Osteoblast (primary cell): ENCODE measurements at regions not wholly inside any gene's neighbourhood (a gene's known extent, or its start where the extent isn't known, plus 50 kb on each side); places are given as distances from the start of the nearest gene placed in this dataset.
A peak's percentile ranks its signal among the peaks of the same experiment; 100 is the strongest.

Source experiments
- DNase-seq: peaks from one replicate; pipeline ENCODE4 v3.0.0; 2011; ENCODE audit warnings: low spot score, mixed read lengths; ENCODE audit not compliant: insufficient read length; ENCODE audit errors: missing footprints
- H2AFZ ChIP-seq: 2 replicates; pipeline ENCODE4 v1.6.0; 2011; ENCODE audit warnings: mild to moderate bottlenecking, low read length
- H3K27ac ChIP-seq: 2 replicates; pipeline ENCODE4 v1.5.1; 2011; ENCODE audit warnings: mild to moderate bottlenecking, low read depth, low read length, moderate library complexity
- H3K27me3 ChIP-seq: 2 replicates; pipeline ENCODE4 v1.6.0; 2012; ENCODE audit warnings: mild to moderate bottlenecking, control low read depth, inconsistent platforms, low read length, moderate library complexity; ENCODE audit not compliant: insufficient read depth
- H3K36me3 ChIP-seq: 2 replicates; pipeline ENCODE4 v1.5.1; 2011; ENCODE audit warnings: mild to moderate bottlenecking, low read length, control low read depth, moderate library complexity; ENCODE audit not compliant: insufficient read depth
- H3K4me1 ChIP-seq: 2 replicates; pipeline ENCODE4 v1.5.1; 2011; ENCODE audit warnings: mild to moderate bottlenecking, low read length, control low read depth, moderate library complexity; ENCODE audit not compliant: insufficient read depth
- H3K4me2 ChIP-seq: 2 replicates; pipeline ENCODE4 v1.6.0; 2011; ENCODE audit warnings: mild to moderate bottlenecking, low read length; ENCODE audit not compliant: insufficient read depth
- H3K4me3 ChIP-seq: fragments of 200-600 bp; sonication (generic); 3 replicates; pipeline ENCODE4 v1.5.1; 2012; ENCODE audit warnings: mild to moderate bottlenecking, low read length, inconsistent platforms; ENCODE audit not compliant: insufficient read depth
- H3K79me2 ChIP-seq: 2 replicates; pipeline ENCODE4 v1.6.0; 2012; ENCODE audit warnings: mild to moderate bottlenecking, low read length, control low read depth, inconsistent platforms; ENCODE audit not compliant: insufficient read depth
- H3K9me3 ChIP-seq: 2 replicates; pipeline ENCODE4 v1.5.1; 2011; ENCODE audit warnings: low read depth, low read length, control low read depth
- H4K20me1 ChIP-seq: 2 replicates; pipeline ENCODE4 v1.6.0; 2012; ENCODE audit warnings: mild to moderate bottlenecking, low read length, control low read depth; ENCODE audit not compliant: insufficient read depth
- CTCF ChIP-seq: IDR thresholded peaks from 2 replicates; pipeline ENCODE4 v1.5.1; 2011; ENCODE audit warnings: mild to moderate bottlenecking, low read depth, low read length, moderate library complexity; ENCODE audit errors: extremely low read depth

GRCh38 chr7:35982600-35982999, 170.5 kb upstream of the EEPD1 start:
- DNase-seq: no peak
- no peak for TF ChIP-seq CTCF
- Histone ChIP-seq H3K36me3 (no peaks in the 10 kb centered on the region), H2AFZ (no peak overlapping the region), H4K20me1 (no peaks in the 10 kb centered on the region), H3K27me3 (peaks cover 8% of the 10 kb centered on the region), H3K79me2 (no peaks in the 10 kb centered on the region), H3K4me3 (no peak overlapping the region), H3K4me2 (no peak overlapping the region), H3K4me1 (no peaks in the 10 kb centered on the region), H3K27ac (no peak overlapping the region), H3K9me3 (no peaks in the 10 kb centered on the region)

- H3K4me2 ChIP-seq: no peak overlapping the region
- H2AFZ ChIP-seq: peak overlapping the region; percentile 62
- peaks cover 7% of the 10 kb centered on the region for H3K27me3 ChIP-seq
- no peak for DNase-seq
- no peak overlapping the region for H3K4me3 ChIP-seq
- no peak for TF ChIP-seq CTCF
- no peaks in the 10 kb centered on the region for H3K4me1 ChIP-seq
- no peaks in the 10 kb centered on the region for H4K20me1 ChIP-seq
- no peaks in the 10 kb centered on the region for H3K79me2 ChIP-seq
- no peak overlapping the region for H3K27ac ChIP-seq
- H3K36me3 ChIP-seq: no peaks in the 10 kb centered on the region
- no peaks in the 10 kb centered on the region for H3K9me3 ChIP-seq
Measured at GRCh38 chr7:35983626-35984025, 169.4 kb upstream of the EEPD1 start.

- Histone ChIP-seq H4K20me1 (no peaks in the 10 kb centered on the region), H3K4me2 (no peak overlapping the region), H3K27ac (no peak overlapping the region), H2AFZ (peak overlapping the region; percentile 32), H3K4me1 (no peaks in the 10 kb centered on the region), H3K4me3 (no peak overlapping the region), H3K9me3 (no peaks in the 10 kb centered on the region), H3K36me3 (no peaks in the 10 kb centered on the region), H3K27me3 (no peaks in the 10 kb centered on the region), H3K79me2 (no peaks in the 10 kb centered on the region)
- TF ChIP-seq CTCF: peak; percentile 95
- DNase-seq: peak; percentile 92
Measured at GRCh38 chr7:35985126-35985754, 167.8 kb upstream of the EEPD1 start.

GRCh38 chr7:35987016-35987415, 166.0 kb upstream of the EEPD1 start:
- Histone ChIP-seq H3K79me2 (no peaks in the 10 kb centered on the region), H3K27ac (no peak overlapping the region), H3K4me3 (no peak overlapping the region), H4K20me1 (no peaks in the 10 kb centered on the region), H2AFZ (no peak overlapping the region), H3K36me3 (no peaks in the 10 kb centered on the region), H3K4me2 (no peak overlapping the region), H3K27me3 (no peaks in the 10 kb centered on the region), H3K4me1 (no peaks in the 10 kb centered on the region), H3K9me3 (no peaks in the 10 kb centered on the region)
- DNase-seq: no peak
- TF ChIP-seq CTCF: no peak
